Lung (tissue), 11 donors: ENCODE measurements at regions not wholly inside any gene's neighbourhood (a gene's known extent, or its start where the extent isn't known, plus 50 kb on each side); places are given as distances from the start of the nearest gene placed in this dataset.
"Not testable (repeated sequence)": the region's sequence is repeated elsewhere in the genome, so short reads cannot be mapped to it uniquely, and the experiment has no call there.

ENCODE experiments used
- ATAC-seq: fragments of 200-7000 bp; cut with Tn5 transposase; one replicate; pipeline ENCODE4 v1.9.1; 2020; ENCODE audit warnings: moderate number of reproducible peaks; ENCODE audit not compliant: insufficient read depth, low FRiP score
- DNase-seq, 3 donors: peaks; one replicate each; pipeline ENCODE4 v3.0.0-alpha.2; 2013 to 2017
- H3K27ac ChIP-seq, 2 donors: one replicate each; pipeline ENCODE4 v1.5.1; 2013; ENCODE audit warnings: mild to moderate bottlenecking in 2 of 2, moderate library complexity in 2 of 2, control low read depth in 1 of 2, inconsistent platforms in 1 of 2, low read depth in 1 of 2, low read length in 1 of 2
- H3K27me3 ChIP-seq, 3 donors: one replicate each; pipeline ENCODE4 v1.5.1; 2013; ENCODE audit warnings: low read length in 2 of 3; ENCODE audit not compliant: control insufficient read depth in 3 of 3, insufficient read depth in 3 of 3
- H3K36me3 ChIP-seq, 4 donors: one replicate each; pipeline ENCODE4 v1.5.1; 2013; ENCODE audit warnings: low read length in 4 of 4, mild to moderate bottlenecking in 1 of 4, moderate library complexity in 1 of 4; ENCODE audit not compliant: control insufficient read depth in 4 of 4, insufficient read depth in 4 of 4
- H3K4me1 ChIP-seq, 5 donors: one replicate each; pipeline ENCODE4 v1.5.1; 2013; ENCODE audit warnings: low read length in 5 of 5, mild to moderate bottlenecking in 2 of 5, moderate library complexity in 1 of 5; ENCODE audit not compliant: control insufficient read depth in 5 of 5, insufficient read depth in 5 of 5
- H3K4me3 ChIP-seq: one replicate; pipeline ENCODE4 v1.5.1; 2013; ENCODE audit warnings: mild to moderate bottlenecking, control low read depth, moderate library complexity
- H3K9ac ChIP-seq, 2 donors: one replicate each; pipeline ENCODE4 v1.5.1; 2013; ENCODE audit warnings: low read length in 2 of 2, control low read depth in 1 of 2; ENCODE audit not compliant: insufficient read depth in 1 of 2
- H3K9me3 ChIP-seq, 4 donors: one replicate each; pipeline ENCODE4 v1.5.1; 2013; ENCODE audit warnings: low read length in 3 of 4, mild to moderate bottlenecking in 1 of 4, moderate library complexity in 1 of 4; ENCODE audit not compliant: control insufficient read depth in 4 of 4, insufficient read depth in 3 of 4
- WGBS, 2 donors: extraction: QIAGEN DNeasy Blood & Tissue Kit; methylation state at CpG; one replicate each; pipeline ENCODE4 v1.1.7; 2013; 5-methylcytosine and 5-hydroxymethylcytosine counted together
- TF ChIP-seq, protein P1 (sequence below): IDR thresholded peaks from 2 replicates; pipeline ENCODE4 v1.5.1; 2012; ENCODE audit warnings: mild to moderate bottlenecking; ENCODE audit errors: control extremely low read depth, extremely low read depth
- donor health status: control.
- donor health status: control.
- donor health status: Bipolar disorder and iron deficiency.
- donor health status: healthy.
- donor health status: DM: yes; HTN: yes; CAD: no.

DNA sequence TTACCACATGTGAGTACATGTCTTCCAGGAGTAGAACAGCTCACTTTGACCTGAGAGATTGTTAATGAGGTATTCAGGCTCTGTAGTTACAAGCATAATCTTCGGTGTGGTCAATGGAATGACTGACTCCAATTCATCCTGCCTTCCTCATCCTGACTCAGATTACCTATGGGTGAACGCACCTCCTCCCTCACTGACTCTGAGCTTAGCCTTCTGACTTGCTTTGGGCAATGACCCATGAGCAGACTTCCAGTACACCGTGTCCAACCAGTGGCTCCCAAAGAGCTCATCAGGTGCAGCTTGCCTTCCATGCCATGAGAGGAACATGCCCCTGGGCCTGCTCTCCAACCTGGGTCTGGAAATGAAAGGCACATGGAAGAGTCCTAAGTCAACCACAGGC, 361.0 kb upstream of the FRG1 start:
- DNase-seq, H3K36me3 ChIP-seq, ATAC-seq, H3K9ac ChIP-seq, H3K4me3 ChIP-seq, H3K4me1 ChIP-seq, H3K9me3 ChIP-seq, H3K27ac ChIP-seq, H3K27me3 ChIP-seq: not testable (repeated sequence)
- 90 to 94% methylated on average over 3 of the region's 3 CpGs for WGBS, 2 donors

DNA sequence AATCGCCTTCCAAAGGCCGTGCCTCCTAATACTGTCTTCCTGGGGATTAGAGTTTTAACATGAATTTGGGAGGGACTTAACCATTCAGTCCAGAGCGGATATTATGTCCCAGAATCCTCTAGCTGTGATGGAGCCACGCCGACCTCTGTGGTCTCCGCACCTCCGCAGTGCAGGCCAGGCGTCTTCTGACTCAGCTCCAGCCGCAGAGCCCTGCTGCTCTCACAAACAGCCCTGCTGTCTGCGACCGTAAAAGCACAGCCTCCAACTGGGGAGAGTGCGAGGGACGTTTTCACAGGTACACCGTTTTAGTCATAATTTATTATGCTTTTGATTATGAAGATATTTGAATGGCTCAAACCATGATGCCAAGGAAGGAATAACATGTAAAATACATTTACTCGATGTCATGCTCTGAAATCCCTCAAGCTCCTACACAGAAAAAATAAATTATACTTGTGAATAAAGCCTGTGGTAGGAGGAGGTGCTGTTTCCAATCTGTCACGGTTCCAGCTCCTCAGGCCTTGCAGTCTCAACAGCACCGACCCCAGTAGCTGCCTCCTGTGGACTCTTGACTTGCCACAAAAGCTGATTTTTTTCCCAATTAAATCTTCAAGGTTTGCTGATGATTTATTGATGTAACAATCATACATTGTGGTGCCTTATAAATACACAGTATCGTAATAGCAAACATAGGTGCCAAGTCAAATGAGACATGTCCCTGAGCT, 353.6 kb upstream of the FRG1 start:
- not testable (repeated sequence) for H3K9ac ChIP-seq, H3K27me3 ChIP-seq, H3K4me3 ChIP-seq, H3K27ac ChIP-seq, DNase-seq, ATAC-seq, H3K36me3 ChIP-seq, H3K9me3 ChIP-seq, H3K4me1 ChIP-seq
- whole genome bisulfite sequencing, 2 donors = 84 to 88% methylated on average over 18 of the region's 18 CpGs

DNA sequence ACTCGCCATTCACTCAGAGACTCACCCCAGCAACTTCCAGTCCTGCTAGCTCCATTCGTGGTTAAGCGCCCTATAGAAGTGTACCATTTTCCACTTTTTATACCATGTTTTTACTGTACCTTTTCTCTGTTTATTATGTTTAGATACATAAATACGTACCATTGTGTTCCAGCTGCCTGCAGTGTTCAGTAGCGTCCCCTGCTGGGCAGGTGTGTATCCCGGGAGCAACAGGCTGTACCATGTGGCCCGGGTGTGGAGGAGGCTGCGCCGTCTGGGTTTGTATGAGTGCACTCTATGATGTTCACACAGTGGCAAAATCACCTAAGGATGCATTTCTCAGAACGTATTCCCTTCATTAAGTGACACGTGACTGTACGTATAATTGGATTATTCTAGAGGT, 351.5 kb upstream of the FRG1 start:
- H3K36me3 ChIP-seq, H3K4me3 ChIP-seq, H3K9ac ChIP-seq, ATAC-seq, DNase-seq, H3K4me1 ChIP-seq, H3K27me3 ChIP-seq, H3K27ac ChIP-seq, H3K9me3 ChIP-seq: not testable (repeated sequence)
- WGBS, 2 donors = 96% methylated on average over 12 of the region's 12 CpGs

DNA sequence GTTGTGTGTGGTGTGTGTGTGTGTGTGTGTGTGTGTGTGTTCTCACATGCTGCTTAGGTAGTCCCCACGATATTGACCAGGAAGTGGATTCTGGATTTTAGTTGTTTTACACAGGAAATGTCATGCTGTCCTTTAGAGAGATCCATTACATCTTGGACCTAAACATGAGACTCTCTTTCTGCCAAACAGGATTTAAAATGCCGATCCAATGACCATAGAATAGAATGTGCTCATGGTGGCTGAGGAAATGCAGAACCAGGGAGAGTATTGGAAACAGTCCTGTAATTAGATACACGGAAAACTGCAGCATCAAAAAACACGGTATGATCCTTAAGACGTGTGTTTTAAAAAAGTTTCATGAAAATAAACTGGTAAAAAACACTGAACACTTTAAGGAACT, 347.8 kb upstream of the FRG1 start:
- Histone ChIP-seq H3K27ac (no peak overlapping the region), H3K36me3 (no peaks in the 10 kb centered on the region), H3K4me3 (no peak overlapping the region), H3K9me3 (peaks cover 0 to 2% (median 0%) of the 10 kb centered on the region in 4 donors), H3K9ac (no peak overlapping the region), H3K27me3 (no peaks in the 10 kb centered on the region), H3K4me1 (no peaks in the 10 kb centered on the region)
- TF ChIP-seq, protein P1, sequence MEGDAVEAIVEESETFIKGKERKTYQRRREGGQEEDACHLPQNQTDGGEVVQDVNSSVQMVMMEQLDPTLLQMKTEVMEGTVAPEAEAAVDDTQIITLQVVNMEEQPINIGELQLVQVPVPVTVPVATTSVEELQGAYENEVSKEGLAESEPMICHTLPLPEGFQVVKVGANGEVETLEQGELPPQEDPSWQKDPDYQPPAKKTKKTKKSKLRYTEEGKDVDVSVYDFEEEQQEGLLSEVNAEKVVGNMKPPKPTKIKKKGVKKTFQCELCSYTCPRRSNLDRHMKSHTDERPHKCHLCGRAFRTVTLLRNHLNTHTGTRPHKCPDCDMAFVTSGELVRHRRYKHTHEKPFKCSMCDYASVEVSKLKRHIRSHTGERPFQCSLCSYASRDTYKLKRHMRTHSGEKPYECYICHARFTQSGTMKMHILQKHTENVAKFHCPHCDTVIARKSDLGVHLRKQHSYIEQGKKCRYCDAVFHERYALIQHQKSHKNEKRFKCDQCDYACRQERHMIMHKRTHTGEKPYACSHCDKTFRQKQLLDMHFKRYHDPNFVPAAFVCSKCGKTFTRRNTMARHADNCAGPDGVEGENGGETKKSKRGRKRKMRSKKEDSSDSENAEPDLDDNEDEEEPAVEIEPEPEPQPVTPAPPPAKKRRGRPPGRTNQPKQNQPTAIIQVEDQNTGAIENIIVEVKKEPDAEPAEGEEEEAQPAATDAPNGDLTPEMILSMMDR = no peak
- DNase-seq (no peak), ATAC-seq (no peak)
- WGBS, 2 donors = 81 to 91% methylated on average over 5 of the region's 5 CpGs

DNA sequence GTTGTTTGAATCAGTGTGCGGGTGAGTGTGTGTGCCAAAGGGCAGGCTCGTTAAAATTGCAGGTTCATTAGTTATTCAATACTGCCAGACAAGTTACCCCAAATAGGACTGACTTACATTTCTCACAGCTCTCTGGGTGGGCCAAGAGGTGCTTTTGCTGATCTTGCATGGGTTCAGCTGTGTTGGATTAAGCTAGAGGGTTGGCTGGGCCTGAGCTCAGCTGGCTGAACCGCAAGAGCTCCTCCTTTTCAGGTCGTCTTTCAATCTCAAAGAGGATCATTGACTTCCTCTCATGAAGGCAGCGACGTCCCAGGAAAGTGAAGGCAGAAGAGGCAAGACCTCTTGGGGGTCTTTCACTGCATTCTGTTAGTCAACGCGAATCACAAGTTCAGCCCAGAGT, 343.3 kb upstream of the FRG1 start:
- ATAC-seq = no peak
- Histone ChIP-seq H3K9ac (no peak overlapping the region), H3K4me1 (no peaks in the 10 kb centered on the region), H3K36me3 (no peaks in the 10 kb centered on the region), H3K4me3 (no peak overlapping the region), H3K9me3 (peaks cover 0 to 2% (median 0%) of the 10 kb centered on the region in 4 donors), H3K27me3 (no peaks in the 10 kb centered on the region), H3K27ac (no peak overlapping the region)
- no peak for DNase-seq
- 83 to 94% methylated on average over 8 of the region's 8 CpGs for WGBS, 2 donors
- TF ChIP-seq, protein P1 = no peak
